Smooth muscle cell (in vitro differentiated cells): ENCODE measurements at regions not wholly inside any gene's neighbourhood (a gene's known extent, or its start where the extent isn't known, plus 50 kb on each side); places are given as distances from the start of the nearest gene placed in this dataset.
"Not testable (repeated sequence)": the region's sequence is repeated elsewhere in the genome, so short reads cannot be mapped to it uniquely, and the experiment has no call there.

Source experiments
- DNase-seq: peaks from one replicate; lab custom pipeline; 2025; ENCODE audit not compliant: unreplicated experiment; lab: John Stamatoyannopoulos, UW
- H2AFZ ChIP-seq: fragments of 200-600 bp; sonication (generic); 2 replicates; pipeline ENCODE4 v1.6.0; 2016; ENCODE audit warnings: antibody characterized with exemption, low read depth, mild to moderate bottlenecking
- H3F3A ChIP-seq: fragments of 200-600 bp; sonication (generic); 2 replicates; pipeline ENCODE4 v1.6.0; 2017; ENCODE audit warnings: antibody characterized with exemption, low read depth
- H3K27ac ChIP-seq: fragments of 200-600 bp; sonication (generic); 2 replicates; pipeline ENCODE4 v1.5.1; 2016; ENCODE audit warnings: low read depth, mild to moderate bottlenecking
- H3K27me3 ChIP-seq: fragments of 200-600 bp; sonication (generic); 2 replicates; pipeline ENCODE4 v1.6.1; 2016; ENCODE audit warnings: low read depth, mild to moderate bottlenecking
- H3K36me3 ChIP-seq: fragments of 200-600 bp; sonication (generic); 2 replicates; pipeline ENCODE4 v1.5.1; 2016; ENCODE audit warnings: low read depth
- H3K4me1 ChIP-seq: fragments of 200-600 bp; sonication (generic); 2 replicates; pipeline ENCODE4 v1.5.1; 2016; ENCODE audit warnings: low read depth
- H3K4me2 ChIP-seq: fragments of 200-600 bp; sonication (generic); 2 replicates; pipeline ENCODE4 v1.6.0; 2016; ENCODE audit warnings: mild to moderate bottlenecking
- H3K4me3 ChIP-seq: fragments of 200-600 bp; sonication (generic); 2 replicates; pipeline ENCODE4 v1.5.1; 2016; ENCODE audit warnings: mild to moderate bottlenecking
- H3K79me2 ChIP-seq: fragments of 200-600 bp; sonication (generic); 2 replicates; pipeline ENCODE4 v1.6.0; 2016; ENCODE audit warnings: low read depth, mild to moderate bottlenecking
- H3K9ac ChIP-seq: fragments of 200-600 bp; sonication (generic); 2 replicates; pipeline ENCODE4 v1.6.0; 2016; ENCODE audit warnings: low read depth
- H3K9me3 ChIP-seq: fragments of 200-600 bp; sonication (generic); replicated peaks from 2 replicates; pipeline ENCODE4 v1.5.1; 2016; ENCODE audit warnings: low read depth
- H4K20me1 ChIP-seq: fragments of 200-600 bp; sonication (generic); 2 replicates; pipeline ENCODE4 v1.6.0; 2016; ENCODE audit warnings: low read depth
- WGBS: methylation state at CpG from one replicate; pipeline ENCODE4 v1.1.7; 2016; ENCODE audit warnings: low lambda C conversion rate; 5-methylcytosine and 5-hydroxymethylcytosine counted together
- TF ChIP-seq, protein P1 (sequence below): fragments of 200-600 bp; sonication (generic); IDR thresholded peaks from 2 replicates; pipeline ENCODE4 v1.5.1; 2017; ENCODE audit warnings: borderline replicate concordance, mild to moderate bottlenecking, antibody characterized with exemption; ENCODE audit not compliant: insufficient read depth, poor library complexity, severe bottlenecking

DNA sequence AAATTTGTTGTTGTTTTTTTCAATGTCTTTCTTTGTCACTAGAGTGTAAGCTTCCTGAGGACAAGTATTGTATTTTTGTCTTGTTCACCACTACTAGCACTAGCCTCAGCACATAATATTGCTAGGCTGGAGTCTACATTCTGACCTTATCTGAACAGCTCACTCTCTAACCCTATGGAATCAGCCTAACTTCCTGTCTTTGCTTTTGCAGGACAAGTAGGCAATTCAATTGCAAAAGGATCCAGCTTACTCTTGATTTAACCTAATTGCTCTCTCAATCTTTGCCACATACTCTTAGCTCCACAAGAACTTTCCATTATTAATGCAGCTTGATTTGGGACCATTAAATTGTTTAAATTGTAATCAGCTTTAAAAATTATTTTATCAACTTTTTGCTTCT is 308.5 kb downstream of the MAN2A1 start:
- Histone ChIP-seq H3K9me3 (no peaks in the 10 kb centered on the region), H4K20me1 (no peaks in the 10 kb centered on the region), H3K4me2 (no peak overlapping the region), H3K79me2 (no peaks in the 10 kb centered on the region), H3K36me3 (no peaks in the 10 kb centered on the region), H3K4me1 (no peaks in the 10 kb centered on the region), H3K4me3 (no peak overlapping the region), H3K9ac (no peak overlapping the region), H2AFZ (no peak overlapping the region), H3K27ac (no peak overlapping the region), H3F3A (no peaks in the 10 kb centered on the region), H3K27me3 (no peaks in the 10 kb centered on the region)
- no peak for DNase-seq
- TF ChIP-seq, protein P1, sequence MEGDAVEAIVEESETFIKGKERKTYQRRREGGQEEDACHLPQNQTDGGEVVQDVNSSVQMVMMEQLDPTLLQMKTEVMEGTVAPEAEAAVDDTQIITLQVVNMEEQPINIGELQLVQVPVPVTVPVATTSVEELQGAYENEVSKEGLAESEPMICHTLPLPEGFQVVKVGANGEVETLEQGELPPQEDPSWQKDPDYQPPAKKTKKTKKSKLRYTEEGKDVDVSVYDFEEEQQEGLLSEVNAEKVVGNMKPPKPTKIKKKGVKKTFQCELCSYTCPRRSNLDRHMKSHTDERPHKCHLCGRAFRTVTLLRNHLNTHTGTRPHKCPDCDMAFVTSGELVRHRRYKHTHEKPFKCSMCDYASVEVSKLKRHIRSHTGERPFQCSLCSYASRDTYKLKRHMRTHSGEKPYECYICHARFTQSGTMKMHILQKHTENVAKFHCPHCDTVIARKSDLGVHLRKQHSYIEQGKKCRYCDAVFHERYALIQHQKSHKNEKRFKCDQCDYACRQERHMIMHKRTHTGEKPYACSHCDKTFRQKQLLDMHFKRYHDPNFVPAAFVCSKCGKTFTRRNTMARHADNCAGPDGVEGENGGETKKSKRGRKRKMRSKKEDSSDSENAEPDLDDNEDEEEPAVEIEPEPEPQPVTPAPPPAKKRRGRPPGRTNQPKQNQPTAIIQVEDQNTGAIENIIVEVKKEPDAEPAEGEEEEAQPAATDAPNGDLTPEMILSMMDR, result no peak

DNA sequence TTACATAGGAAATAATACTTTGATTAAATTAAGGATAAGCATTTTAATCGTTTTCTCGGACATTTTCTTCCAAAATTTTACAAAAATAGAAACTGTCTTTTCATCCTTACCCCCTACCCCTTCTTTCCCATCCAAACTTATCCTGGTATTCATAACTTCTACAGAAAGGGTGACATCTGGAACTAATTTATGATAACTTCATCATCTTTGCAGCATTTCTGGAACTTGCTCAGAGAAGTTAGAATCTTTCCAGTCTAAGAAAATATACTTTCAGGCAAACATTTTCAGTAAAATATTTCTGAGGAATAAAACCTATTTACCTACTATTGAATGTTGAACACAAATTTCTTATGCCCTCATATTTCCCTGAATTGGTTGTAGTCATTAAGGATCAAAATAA is 309.0 kb downstream of the MAN2A1 start:
- TF ChIP-seq, protein P1, result no peak
- WGBS, result 35% methylated on average over 2 of the region's 2 CpGs

DNA sequence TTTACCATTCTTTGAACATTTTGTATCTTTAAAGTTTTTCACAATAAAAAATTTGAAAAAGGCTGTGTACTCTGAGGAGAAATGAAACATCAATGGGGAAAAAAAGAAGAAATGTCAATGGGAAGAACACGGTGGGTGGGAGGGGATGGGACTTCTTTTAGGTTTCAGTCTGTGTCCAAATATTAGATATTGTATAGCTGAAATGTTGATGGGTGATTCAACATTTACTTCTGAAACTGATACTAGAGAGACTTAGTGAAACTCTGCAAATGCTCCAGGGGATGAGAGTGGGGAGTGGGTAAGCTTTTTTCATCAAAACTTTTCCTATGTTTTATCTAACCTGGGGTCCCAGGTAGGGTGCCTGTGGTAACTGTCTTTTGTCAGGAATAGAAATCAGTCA is 311.9 kb downstream of the MAN2A1 start:
- H2AFZ ChIP-seq, result no peak overlapping the region
- no peak overlapping the region for H3K27ac ChIP-seq
- no peak overlapping the region for H3K4me3 ChIP-seq
- TF ChIP-seq, protein P1, result no peak
- 85% methylated on average over 1 of the region's 1 CpG for WGBS
- H3K4me2 ChIP-seq, result no peak overlapping the region
- H3K79me2 ChIP-seq, result no peaks in the 10 kb centered on the region
- no peaks in the 10 kb centered on the region for H3K36me3 ChIP-seq
- H3K27me3 ChIP-seq, result no peaks in the 10 kb centered on the region
- H4K20me1 ChIP-seq, result no peaks in the 10 kb centered on the region
- no peak for DNase-seq
- H3F3A ChIP-seq, result no peaks in the 10 kb centered on the region
- H3K9me3 ChIP-seq, result no peaks in the 10 kb centered on the region
- no peak overlapping the region for H3K9ac ChIP-seq
- no peaks in the 10 kb centered on the region for H3K4me1 ChIP-seq

More for the DNA sequence above, 309.0 kb downstream of the MAN2A1 start:
- Histone ChIP-seq H3F3A (no peaks in the 10 kb centered on the region), H3K9ac (no peak overlapping the region), H3K4me2 (no peak overlapping the region), H3K27ac (no peak overlapping the region), H2AFZ (no peak overlapping the region), H3K79me2 (no peaks in the 10 kb centered on the region), H3K36me3 (no peaks in the 10 kb centered on the region), H3K4me3 (no peak overlapping the region), H3K4me1 (no peaks in the 10 kb centered on the region), H4K20me1 (no peaks in the 10 kb centered on the region), H3K27me3 (no peaks in the 10 kb centered on the region), H3K9me3 (no peaks in the 10 kb centered on the region)
- DNase-seq, result no peak

DNA sequence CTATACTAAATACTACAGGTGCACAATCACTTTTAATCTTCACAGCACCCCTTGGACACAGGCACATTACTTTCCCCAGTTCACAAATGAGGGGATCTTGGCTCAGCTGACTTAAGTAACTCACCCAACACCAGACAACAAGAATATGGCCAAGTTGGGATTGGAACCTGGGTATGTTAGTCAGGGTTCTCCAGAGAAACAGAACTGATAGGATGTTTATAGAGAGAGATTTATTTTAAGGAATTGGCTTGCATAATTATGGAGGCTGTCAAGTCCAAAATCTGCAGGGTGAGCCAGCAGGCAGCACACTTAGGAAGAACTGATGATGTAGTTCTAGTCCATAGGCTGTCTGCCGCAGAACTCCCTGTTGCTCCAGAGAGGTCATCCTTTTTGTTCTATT is 312.9 kb downstream of the MAN2A1 start:
- H3K4me2 ChIP-seq, result no peak overlapping the region
- H3F3A ChIP-seq, result no peaks in the 10 kb centered on the region
- no peak overlapping the region for H3K27ac ChIP-seq
- no peak overlapping the region for H2AFZ ChIP-seq
- no peak overlapping the region for H3K4me3 ChIP-seq
- no peaks in the 10 kb centered on the region for H3K27me3 ChIP-seq
- no peaks in the 10 kb centered on the region for H3K36me3 ChIP-seq
- no peaks in the 10 kb centered on the region for H3K79me2 ChIP-seq
- H3K9ac ChIP-seq, result no peak overlapping the region
- H3K9me3 ChIP-seq, result no peaks in the 10 kb centered on the region
- no peaks in the 10 kb centered on the region for H3K4me1 ChIP-seq
- TF ChIP-seq, protein P1, result no peak
- no peak for DNase-seq
- H4K20me1 ChIP-seq, result no peaks in the 10 kb centered on the region
- WGBS, result 94% methylated on average over 1 of the region's 1 CpG

DNA sequence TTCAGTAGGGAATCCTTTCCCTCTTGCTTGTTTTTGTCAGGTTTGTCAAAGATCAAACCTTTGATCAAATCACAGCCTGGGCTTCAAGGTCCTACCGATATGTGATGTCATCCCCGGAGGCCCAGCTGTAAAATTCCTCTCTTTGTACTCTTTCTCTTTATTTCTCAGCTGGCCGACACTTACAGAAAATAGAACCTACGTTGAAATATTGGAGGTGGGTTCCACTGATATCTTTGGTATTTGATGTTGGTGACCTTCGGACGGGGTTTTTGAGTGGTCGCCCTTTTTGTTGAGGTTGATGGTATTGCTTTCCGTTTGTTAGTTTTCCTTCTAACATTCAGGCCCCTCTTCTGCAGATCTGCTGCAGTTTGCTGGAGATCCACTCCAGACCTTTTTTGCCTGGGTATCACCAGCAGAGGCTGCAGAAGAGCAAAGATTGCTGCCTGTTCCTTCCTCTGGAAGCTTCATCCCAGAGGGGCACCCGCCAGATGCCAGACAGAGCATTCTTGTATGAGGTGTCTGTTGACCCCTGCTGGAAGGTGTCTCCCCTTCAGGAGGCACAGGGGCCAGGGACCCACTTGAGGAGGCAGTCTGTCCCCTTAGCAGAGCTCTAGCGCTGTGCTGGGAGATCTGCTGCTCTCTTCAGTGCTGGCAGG is 316.3 kb downstream of the MAN2A1 start:
- not testable (repeated sequence) for H3K9ac ChIP-seq, H3K36me3 ChIP-seq, H3K4me1 ChIP-seq, H3K9me3 ChIP-seq, H3K27ac ChIP-seq, H3K27me3 ChIP-seq, DNase-seq, H3K79me2 ChIP-seq, H2AFZ ChIP-seq, H3K4me2 ChIP-seq, H4K20me1 ChIP-seq, H3F3A ChIP-seq, H3K4me3 ChIP-seq
- WGBS, result 94% methylated on average over 10 of the region's 10 CpGs
